GM19455 (cell line): ENCODE measurements at regions not wholly inside any gene's neighbourhood (a gene's known extent, or its start where the extent isn't known, plus 50 kb on each side); places are given as distances from the start of the nearest gene placed in this dataset.
A peak's percentile ranks its signal among the peaks of the same experiment; 100 is the strongest.

Source experiments
- ATAC-seq: cut with Tn5 transposase; IDR thresholded peaks from one replicate; pipeline ENCODE4 v1.9.1; 2021; ENCODE audit not compliant: unreplicated experiment

- no peak for ATAC-seq
Measured at GRCh38 chr18:30376515-30376914, 666.0 kb downstream of the DSC3 start.

- ATAC-seq: no peak
Measured at GRCh38 chr18:30361864-30362540, 680.5 kb downstream of the DSC3 start.

GRCh38 chr18:30359521-30359920 is 683.0 kb downstream of the DSC3 start:
- ATAC-seq: no peak

GRCh38 chr18:30358555-30358954 is 684.0 kb downstream of the DSC3 start:
- ATAC-seq: no peak

GRCh38 chr18:30352551-30353168 is 689.9 kb downstream of the DSC3 start:
- ATAC-seq: no peak

GRCh38 chr18:30350263-30350662 is 692.3 kb downstream of the DSC3 start:
- no peak for ATAC-seq

- no peak for ATAC-seq
Measured at GRCh38 chr18:30343090-30343489, 699.5 kb downstream of the DSC3 start.

GRCh38 chr18:30342675-30343074 is 699.9 kb downstream of the DSC3 start:
- no peak for ATAC-seq

- no peak for ATAC-seq
Measured at GRCh38 chr18:30334781-30335180, 707.8 kb downstream of the DSC3 start.

GRCh38 chr18:30333310-30333709 is 709.2 kb downstream of the DSC3 start:
- no peak for ATAC-seq

- no peak for ATAC-seq
Measured at GRCh38 chr18:30328839-30329238, 713.7 kb downstream of the DSC3 start.

- no peak for ATAC-seq
Measured at GRCh38 chr18:30302181-30302580, 740.4 kb downstream of the DSC3 start.

- no peak for ATAC-seq
Measured at GRCh38 chr18:30298769-30299168, 743.8 kb downstream of the DSC3 start.

GRCh38 chr18:30288662-30289414 is 753.7 kb downstream of the DSC3 start:
- ATAC-seq: no peak

GRCh38 chr18:30280861-30281470 is 761.6 kb downstream of the DSC3 start:
- peak; percentile 76 for ATAC-seq

- no peak for ATAC-seq
Measured at GRCh38 chr18:30280186-30280585, 762.4 kb downstream of the DSC3 start.

GRCh38 chr18:30277676-30278075 is 764.9 kb downstream of the DSC3 start:
- no peak for ATAC-seq

GRCh38 chr18:30271716-30272115 is 770.8 kb downstream of the DSC3 start:
- ATAC-seq: no peak

- ATAC-seq: no peak
Measured at GRCh38 chr18:30265190-30265589, 777.4 kb downstream of the DSC3 start.

- no peak for ATAC-seq
Measured at GRCh38 chr18:30254331-30254730, 788.2 kb downstream of the DSC3 start.

- ATAC-seq: no peak
Measured at GRCh38 chr18:30248056-30248455, 794.5 kb downstream of the DSC3 start.
